ENCODE measurements at regions not wholly inside any gene's neighbourhood (a gene's known extent, or its start where the extent isn't known, plus 50 kb on each side); places are given as distances from the start of the nearest gene placed in this dataset.

- H3K79me1 ChIP-seq (ENCODE audit: low read depth in 1 of 2, low read length in 2 of 2): no peaks in the 10 kb centered on the region
- H2AFZ ChIP-seq (replicated peaks; ENCODE audit: low read length, poor library complexity): no peak overlapping the region
- BruUV-seq (replicated peaks): no TSS peak
- H3K36me3 ChIP-seq (ENCODE audit: control insufficient read depth, insufficient read depth, low read length): no peaks in the 10 kb centered on the region
- H2BK15ac ChIP-seq (ENCODE audit: low read depth, low read length): no peak overlapping the region
- H4K91ac ChIP-seq (ENCODE audit: insufficient read depth, low read depth, low read length): no peak overlapping the region
- no peaks in the 10 kb centered on the region; the same call in 1 of the 2 replicates for H3K9me3 ChIP-seq (ENCODE audit: control insufficient read depth, insufficient read depth, low read length)
- WGBS, 2 experiments (ENCODE audit: extremely low coverage in 2 of 2, insufficient read length in 1 of 2): 48% methylated on average over 3 of the region's 6 CpGs; no CpG with 5 or more reads in 1 of the 2 experiments
- H4K20me1 ChIP-seq (ENCODE audit: insufficient read depth, low read length): no peaks in the 10 kb centered on the region
- H3K56ac ChIP-seq (ENCODE audit: extremely low read depth, insufficient read depth, low read length): no peak overlapping the region
- no peak overlapping the region for H3K23ac ChIP-seq (ENCODE audit: low read depth, low read length)
- POLR2A ChIA-PET (ENCODE audit: unreplicated experiment): no interaction called here
- no peak overlapping the region for H2BK120ac ChIP-seq (ENCODE audit: low read depth, low read length)
- no peak overlapping the region for H2BK20ac ChIP-seq (ENCODE audit: low read depth, low read length)
- peaks cover 36% of the 10 kb centered on the region for H3K27me3 ChIP-seq (ENCODE audit: control insufficient read depth, insufficient read depth, low read length)
- H4K5ac ChIP-seq (ENCODE audit: low read depth, low read length): no peak overlapping the region
- intact Hi-C loops (cut with micrococcal nuclease): loop anchor here (2.0 kb wide), 1 partner anchor 72 kb away; no protein-coding TSS in a partner anchor
- no peak overlapping the region for H3K14ac ChIP-seq (replicated peaks; ENCODE audit: low read depth, low read length)
- no peak overlapping the region for H3K4me3 ChIP-seq (ENCODE audit: insufficient read depth, low read depth, low read length)
- H2AK5ac ChIP-seq (ENCODE audit: low read depth, low read length): no peak overlapping the region
- no peak overlapping the region for H3K4me2 ChIP-seq (ENCODE audit: low read depth, low read length)
- TF ChIP-seq USF2 (IDR thresholded peaks at IDR 0.05; ENCODE audit: low read depth, low read length) (no peak), MAFK (IDR thresholded peaks at IDR 0.05; ENCODE audit: low read depth, low read length) (no peak), CTCF (conservative IDR thresholded peaks at IDR 0.05; ENCODE audit: low read depth, low read length) (no peak), MXI1 (IDR thresholded peaks at IDR 0.05; ENCODE audit: borderline replicate concordance, low read depth, low read length) (no peak), RAD21 (IDR thresholded peaks at IDR 0.05; ENCODE audit: low read length) (no peak), RFX5 (IDR thresholded peaks at IDR 0.05; ENCODE audit: low read depth, low read length) (no peak), NFE2L2 (IDR thresholded peaks at IDR 0.05; ENCODE audit: low read depth, low read length) (no peak), SMC3 (IDR thresholded peaks at IDR 0.05; ENCODE audit: low read depth, low read length) (no peak)
- no peak overlapping the region for H2AK9ac ChIP-seq (replicated peaks; ENCODE audit: low read depth, low read length, poor library complexity)
- CTCF ChIA-PET: no interaction called here
- H3K4ac ChIP-seq (ENCODE audit: low read depth, low read length): no peak overlapping the region
- no peak overlapping the region for H3K18ac ChIP-seq (ENCODE audit: low read depth, low read length)
- ATAC-seq (ENCODE audit: low read depth) (no peak), DNase-seq (no peak)
- H4K8ac ChIP-seq (ENCODE audit: low read depth in 2 of 2, low read length in 2 of 2): no peak overlapping the region
- no peak overlapping the region for H2BK5ac ChIP-seq (ENCODE audit: low read depth, low read length, poor library complexity, severe bottlenecking)
- dilution Hi-C loops (cut with HindIII; ENCODE audit: low sequenced_read_pairs, unreplicated experiment): no loop called here
- no peak overlapping the region for H3K9ac ChIP-seq (ENCODE audit: low read depth, low read length)
- in situ Hi-C loops (cut with MboI; ENCODE audit: low sequenced_read_pairs): no loop called here
- no peaks in the 10 kb centered on the region for H3K9me1 ChIP-seq (ENCODE audit: insufficient read depth, low read length)
- no peaks in the 10 kb centered on the region for H3K4me1 ChIP-seq (ENCODE audit: control insufficient read depth, insufficient read depth, low read length)
- no peak overlapping the region for H3K27ac ChIP-seq (ENCODE audit: insufficient read depth, low read length)
Observed at GRCh38 chr3:194972641-194973040, 287.0 kb downstream of the FAM43A start.

Data from IMR-90 (cell line).